Calu3 (cell line): ENCODE measurements at regions not wholly inside any gene's neighbourhood (a gene's known extent, or its start where the extent isn't known, plus 50 kb on each side); places are given as distances from the start of the nearest gene placed in this dataset.
A peak's percentile ranks its signal among the peaks of the same experiment; 100 is the strongest.

Experiments
- BruUV-seq: library from RNA; stranded (reverse); fragments of 400-500 nt; replicated peaks from 2 replicates; lab custom pipeline; 2021; lab: Mats Ljungman, UMichigan
- CTCF ChIA-PET: fragments of 300-600 bp; sonication (Branson Sonifier 250); formaldehyde crosslinking; loops from one replicate; lab custom pipeline; 2022; ENCODE audit warnings: antibody characterized with exemption; lab: Charles Lee
- DNase-seq: peaks from one replicate; pipeline ENCODE4 v3.0.0; 2022
- H3K27ac Mint-ChIP-seq: one replicate; pipeline ENCODE4 v1.8.0; 2022; ENCODE audit warnings: mixed read lengths; ENCODE audit not compliant: unreplicated experiment
- H3K27me3 Mint-ChIP-seq: one replicate; pipeline ENCODE4 v1.8.0; 2022; ENCODE audit warnings: mixed read lengths; ENCODE audit not compliant: unreplicated experiment
- H3K36me3 Mint-ChIP-seq: one replicate; pipeline ENCODE4 v1.8.0; 2022; ENCODE audit warnings: mild to moderate bottlenecking, moderate library complexity, mixed read lengths; ENCODE audit not compliant: insufficient read depth, unreplicated experiment
- H3K4me1 Mint-ChIP-seq: one replicate; pipeline ENCODE4 v1.8.0; 2022; ENCODE audit warnings: mild to moderate bottlenecking, low read depth, mixed read lengths; ENCODE audit not compliant: unreplicated experiment
- H3K4me3 Mint-ChIP-seq: one replicate; pipeline ENCODE4 v1.8.0; 2022; ENCODE audit warnings: mild to moderate bottlenecking, low read depth, moderate library complexity, mixed read lengths; ENCODE audit not compliant: unreplicated experiment
- H3K9me3 Mint-ChIP-seq: one replicate; pipeline ENCODE4 v1.8.0; 2022; ENCODE audit warnings: low read depth, mixed read lengths; ENCODE audit not compliant: unreplicated experiment
- intact Hi-C: fragments of 100-400 bp; cut with micrococcal nuclease; formaldehyde crosslinking; loops from one replicate; pipeline ENCODE4 v1.10.0; 2022; ENCODE audit not compliant: unreplicated experiment
- TF ChIP-seq, protein P1 (sequence below): fragments of 200-600 bp; IDR thresholded peaks from one replicate; pipeline ENCODE4 v1.8.0; 2022; ENCODE audit warnings: antibody characterized with exemption; ENCODE audit not compliant: unreplicated experiment

- Mint-ChIP-seq H3K4me3 (no peak overlapping the region), H3K27me3 (no peaks in the 10 kb centered on the region), H3K36me3 (peaks cover 6% of the 10 kb centered on the region), H3K4me1 (peaks cover 14% of the 10 kb centered on the region), H3K27ac (peak overlapping the region; percentile 77), H3K9me3 (no peaks in the 10 kb centered on the region)
- intact Hi-C loops = no loop called here
- TF ChIP-seq, protein P1, sequence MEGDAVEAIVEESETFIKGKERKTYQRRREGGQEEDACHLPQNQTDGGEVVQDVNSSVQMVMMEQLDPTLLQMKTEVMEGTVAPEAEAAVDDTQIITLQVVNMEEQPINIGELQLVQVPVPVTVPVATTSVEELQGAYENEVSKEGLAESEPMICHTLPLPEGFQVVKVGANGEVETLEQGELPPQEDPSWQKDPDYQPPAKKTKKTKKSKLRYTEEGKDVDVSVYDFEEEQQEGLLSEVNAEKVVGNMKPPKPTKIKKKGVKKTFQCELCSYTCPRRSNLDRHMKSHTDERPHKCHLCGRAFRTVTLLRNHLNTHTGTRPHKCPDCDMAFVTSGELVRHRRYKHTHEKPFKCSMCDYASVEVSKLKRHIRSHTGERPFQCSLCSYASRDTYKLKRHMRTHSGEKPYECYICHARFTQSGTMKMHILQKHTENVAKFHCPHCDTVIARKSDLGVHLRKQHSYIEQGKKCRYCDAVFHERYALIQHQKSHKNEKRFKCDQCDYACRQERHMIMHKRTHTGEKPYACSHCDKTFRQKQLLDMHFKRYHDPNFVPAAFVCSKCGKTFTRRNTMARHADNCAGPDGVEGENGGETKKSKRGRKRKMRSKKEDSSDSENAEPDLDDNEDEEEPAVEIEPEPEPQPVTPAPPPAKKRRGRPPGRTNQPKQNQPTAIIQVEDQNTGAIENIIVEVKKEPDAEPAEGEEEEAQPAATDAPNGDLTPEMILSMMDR = no peak
- BruUV-seq = no TSS peak
- CTCF ChIA-PET = interaction anchor here (0.6 to 1.0 kb wide), 2 partner anchors 82 to 734 kb away, joined by 3 read pairs; partner anchors contain the start of genes C6orf120 and WDR27
- DNase-seq = no peak
These were observed 286.2 kb downstream of the THBS2 start for GRCh38 chr6:168967281-168967925.

- Mint-ChIP-seq H3K27ac (no peak overlapping the region), H3K27me3 (no peaks in the 10 kb centered on the region), H3K4me1 (peaks cover 14% of the 10 kb centered on the region), H3K36me3 (peaks cover 6% of the 10 kb centered on the region), H3K9me3 (no peaks in the 10 kb centered on the region), H3K4me3 (no peak overlapping the region)
- TF ChIP-seq, protein P1 = no peak
- CTCF ChIA-PET = no interaction called here
- BruUV-seq = no TSS peak
- DNase-seq = no peak
- intact Hi-C loops = no loop called here
These were observed 289.4 kb downstream of the THBS2 start for GRCh38 chr6:168964138-168964835.

DNA sequence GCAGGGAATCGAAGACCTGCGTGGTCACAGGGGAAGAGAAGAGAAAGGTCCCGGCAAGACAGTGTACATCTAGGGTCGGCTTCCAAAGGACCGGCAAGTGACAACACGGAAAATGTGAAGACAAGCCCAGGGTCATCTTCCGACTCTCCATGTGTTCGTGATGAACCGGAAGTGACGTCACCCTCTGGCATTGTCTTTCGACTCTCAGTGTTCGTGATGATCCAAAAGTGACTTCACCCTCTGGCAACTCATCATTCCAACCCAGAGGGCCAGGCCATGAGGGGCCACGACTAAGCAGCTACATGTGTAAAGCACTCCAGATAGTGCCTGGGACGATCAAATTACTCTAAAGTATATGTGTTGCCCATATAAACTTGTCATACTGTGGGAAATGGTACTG, 290.8 kb downstream of the THBS2 start:
- DNase-seq = no peak
- Mint-ChIP-seq H3K4me1 (peaks cover 7% of the 10 kb centered on the region), H3K36me3 (no peaks in the 10 kb centered on the region), H3K4me3 (no peak overlapping the region), H3K9me3 (no peaks in the 10 kb centered on the region), H3K27ac (no peak overlapping the region), H3K27me3 (no peaks in the 10 kb centered on the region)
- intact Hi-C loops = no loop called here
- TF ChIP-seq, protein P1 = no peak
- CTCF ChIA-PET = no interaction called here
- no TSS peak for BruUV-seq

DNA sequence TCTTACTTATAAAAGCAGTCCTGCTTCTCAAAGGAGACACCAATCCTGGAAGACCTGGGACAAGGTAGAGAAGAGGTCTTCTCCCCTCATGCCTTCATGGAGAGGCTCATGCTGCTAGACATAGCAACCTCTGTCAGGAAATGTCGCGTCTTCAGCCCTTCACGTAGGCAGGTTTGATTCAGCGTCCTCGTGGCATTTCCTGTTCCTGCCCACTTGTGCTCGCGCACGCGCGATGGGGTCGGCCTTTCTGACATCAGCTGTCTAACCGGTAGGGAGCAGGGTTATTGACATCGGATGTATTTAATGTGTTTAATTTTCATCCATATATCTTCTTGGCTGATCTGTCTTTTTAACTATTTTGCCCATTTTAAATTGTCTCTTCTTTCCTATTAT, 292.4 kb downstream of the THBS2 start:
- H3K9me3 Mint-ChIP-seq = no peaks in the 10 kb centered on the region
- no TSS peak for BruUV-seq
- no peak for DNase-seq
- TF ChIP-seq, protein P1 = no peak
- CTCF ChIA-PET = no interaction called here
- H3K4me1 Mint-ChIP-seq = peaks cover 16% of the 10 kb centered on the region
- H3K36me3 Mint-ChIP-seq = peaks cover 7% of the 10 kb centered on the region
- H3K27ac Mint-ChIP-seq = no peak overlapping the region
- intact Hi-C loops = no loop called here
- H3K27me3 Mint-ChIP-seq = no peaks in the 10 kb centered on the region
- no peak overlapping the region for H3K4me3 Mint-ChIP-seq
